A673 (cell line): ENCODE measurements at regions not wholly inside any gene's neighbourhood (a gene's known extent, or its start where the extent isn't known, plus 50 kb on each side); places are given as distances from the start of the nearest gene placed in this dataset.

Experiments
- EZH2 ChIP-seq: fragments of 200-600 bp; sonication (generic); IDR thresholded peaks from 2 replicates; pipeline ENCODE4 v1.6.1; 2017; ENCODE audit warnings: borderline replicate concordance, low read depth, mild to moderate bottlenecking, mixed read lengths, antibody characterized with exemption, low read length; ENCODE audit not compliant: poor library complexity, severe bottlenecking
- TF ChIP-seq, protein P1 (sequence below): fragments of 300-800, 200-600 bp; sonication (generic); conservative IDR thresholded peaks from 2 replicates; pipeline ENCODE4 v1.5.1; 2017; ENCODE audit warnings: low read depth, mild to moderate bottlenecking, antibody characterized with exemption, low read length, moderate library complexity, mixed read lengths

DNA sequence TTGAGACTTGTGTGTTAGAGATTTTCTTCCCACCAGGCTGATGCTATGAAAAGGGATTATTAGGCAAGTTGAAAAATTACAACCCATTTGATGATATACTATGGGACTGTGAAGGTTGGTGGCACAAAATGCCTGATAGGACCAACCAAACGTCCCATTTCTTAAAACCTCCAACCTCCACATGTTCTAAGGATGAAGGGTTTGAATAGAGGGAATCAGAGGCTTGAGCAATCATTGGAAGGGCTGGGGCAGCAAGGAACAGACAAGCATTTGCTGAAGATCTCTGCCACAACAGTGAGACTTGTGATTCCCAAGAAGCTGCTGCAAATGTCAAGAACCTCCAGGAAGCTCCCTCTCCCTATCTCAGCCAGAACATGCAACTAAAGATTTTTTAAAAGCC lies 283.1 kb downstream of the ELAVL2 start:
- TF ChIP-seq, protein P1, sequence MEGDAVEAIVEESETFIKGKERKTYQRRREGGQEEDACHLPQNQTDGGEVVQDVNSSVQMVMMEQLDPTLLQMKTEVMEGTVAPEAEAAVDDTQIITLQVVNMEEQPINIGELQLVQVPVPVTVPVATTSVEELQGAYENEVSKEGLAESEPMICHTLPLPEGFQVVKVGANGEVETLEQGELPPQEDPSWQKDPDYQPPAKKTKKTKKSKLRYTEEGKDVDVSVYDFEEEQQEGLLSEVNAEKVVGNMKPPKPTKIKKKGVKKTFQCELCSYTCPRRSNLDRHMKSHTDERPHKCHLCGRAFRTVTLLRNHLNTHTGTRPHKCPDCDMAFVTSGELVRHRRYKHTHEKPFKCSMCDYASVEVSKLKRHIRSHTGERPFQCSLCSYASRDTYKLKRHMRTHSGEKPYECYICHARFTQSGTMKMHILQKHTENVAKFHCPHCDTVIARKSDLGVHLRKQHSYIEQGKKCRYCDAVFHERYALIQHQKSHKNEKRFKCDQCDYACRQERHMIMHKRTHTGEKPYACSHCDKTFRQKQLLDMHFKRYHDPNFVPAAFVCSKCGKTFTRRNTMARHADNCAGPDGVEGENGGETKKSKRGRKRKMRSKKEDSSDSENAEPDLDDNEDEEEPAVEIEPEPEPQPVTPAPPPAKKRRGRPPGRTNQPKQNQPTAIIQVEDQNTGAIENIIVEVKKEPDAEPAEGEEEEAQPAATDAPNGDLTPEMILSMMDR, result no peak
- TF ChIP-seq EZH2, result no peak
